Testis (tissue), 2 donors: ENCODE measurements at regions not wholly inside any gene's neighbourhood (a gene's known extent, or its start where the extent isn't known, plus 50 kb on each side); places are given as distances from the start of the nearest gene placed in this dataset.

Experiments used
- CTCF ChIP-seq, 3 experiments: fragments of 450-650 bp in 2 of 3; fragments of 200-600 bp in 1 of 3; sonication (generic) in 1 of 3; IDR thresholded peaks; one replicate each; pipeline ENCODE4 v1.5.1; 2016 to 2019; ENCODE audit warnings: antibody characterized with exemption in 3 of 3, mild to moderate bottlenecking in 2 of 3, moderate library complexity in 1 of 3
- POLR2A ChIP-seq: fragments of 450-650 bp; IDR thresholded peaks from one replicate; pipeline ENCODE4 v1.6.1; 2017; ENCODE audit warnings: antibody characterized with exemption, mild to moderate bottlenecking, moderate library complexity

DNA sequence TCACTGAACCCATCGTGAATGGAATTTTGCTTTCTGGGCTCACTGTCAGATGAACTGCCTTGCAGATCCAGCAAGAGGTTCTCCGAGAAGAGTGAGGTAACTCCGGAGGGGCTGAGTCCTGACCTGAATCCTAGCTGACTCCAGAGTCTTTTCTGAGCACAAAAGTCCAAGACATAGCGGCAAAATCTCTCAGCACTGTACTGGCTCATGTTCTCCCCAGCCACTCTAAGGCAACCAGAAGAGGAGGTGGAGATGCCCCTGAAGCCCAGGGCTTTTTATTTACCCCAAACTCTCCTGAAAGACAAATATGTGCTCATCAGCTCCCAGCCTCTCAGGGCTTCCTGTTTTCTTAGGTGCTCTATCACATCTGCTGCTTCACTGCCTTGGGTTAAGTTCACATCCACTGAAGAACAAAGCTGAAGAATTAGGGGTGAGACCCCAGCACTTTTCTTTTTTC, 221.8 kb downstream of the MREG start:
- no peak for TF ChIP-seq CTCF (IDR thresholded peaks at IDR 0.05)
- TF ChIP-seq POLR2A, result no peak
